Thymus (tissue), 11 donors: ENCODE measurements at regions not wholly inside any gene's neighbourhood (a gene's known extent, or its start where the extent isn't known, plus 50 kb on each side); places are given as distances from the start of the nearest gene placed in this dataset.

Experiments used
- DNase-seq, 9 donors: peaks; one replicate each; pipeline ENCODE4 v3.0.0-alpha.2; 2013; ENCODE audit warnings: low spot score in 9 of 9, low read depth in 6 of 9, missing footprints in 1 of 9
- H3K27ac ChIP-seq, 2 donors: one replicate each; pipeline ENCODE4 v1.5.1; 2013; ENCODE audit warnings: control low read depth in 1 of 2, low read depth in 1 of 2, low read length in 1 of 2, mild to moderate bottlenecking in 1 of 2, moderate library complexity in 1 of 2
- H3K27me3 ChIP-seq, 2 donors: one replicate each; pipeline ENCODE4 v1.5.1; 2013; ENCODE audit warnings: low read length in 1 of 2; ENCODE audit not compliant: control insufficient read depth in 2 of 2, insufficient read depth in 1 of 2
- H3K36me3 ChIP-seq, 2 donors: one replicate each; pipeline ENCODE4 v1.5.1; 2013; ENCODE audit warnings: low read length in 1 of 2, mild to moderate bottlenecking in 1 of 2, moderate library complexity in 1 of 2; ENCODE audit not compliant: control insufficient read depth in 2 of 2, insufficient read depth in 2 of 2
- H3K4me1 ChIP-seq, 2 donors: one replicate each; pipeline ENCODE4 v1.5.1; 2013; ENCODE audit warnings: low read length in 2 of 2; ENCODE audit not compliant: control insufficient read depth in 2 of 2, insufficient read depth in 2 of 2
- H3K4me3 ChIP-seq, 2 donors: one replicate each; pipeline ENCODE4 v1.5.1; 2013; ENCODE audit warnings: low read length in 2 of 2, control low read depth in 1 of 2, mild to moderate bottlenecking in 1 of 2
- H3K9me3 ChIP-seq, 2 donors: one replicate each; pipeline ENCODE4 v1.5.1; 2013; ENCODE audit warnings: low read length in 1 of 2, mild to moderate bottlenecking in 1 of 2; ENCODE audit not compliant: control insufficient read depth in 2 of 2, insufficient read depth in 1 of 2
- WGBS: extraction: QIAGEN DNeasy Blood & Tissue Kit; methylation state at CpG from one replicate; pipeline ENCODE4 v1.1.7; 2013; 5-methylcytosine and 5-hydroxymethylcytosine counted together
- donor health status: healthy.

DNA sequence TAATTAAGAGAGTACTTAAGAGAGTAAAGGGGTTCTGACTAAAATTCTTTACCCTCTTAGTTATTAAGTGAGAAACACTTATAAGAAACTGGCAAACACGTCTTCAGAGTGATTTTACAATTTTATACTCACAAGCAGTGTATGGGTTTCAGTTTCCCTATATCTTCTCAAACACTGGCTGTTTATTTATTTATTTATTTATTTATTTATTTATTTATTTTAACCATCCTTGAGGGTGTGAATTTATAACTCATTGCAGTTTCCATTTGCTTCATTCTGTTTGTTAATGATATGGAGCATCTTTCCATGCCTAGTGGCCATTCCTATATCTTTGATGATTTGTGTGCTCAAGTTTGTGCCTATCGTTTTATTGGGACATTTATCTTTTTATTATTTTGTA is 68.0 kb upstream of the SGCD start:
- no peaks in the 10 kb centered on the region for H3K9me3 ChIP-seq
- no peak for DNase-seq
- H3K27me3 ChIP-seq: no peaks in the 10 kb centered on the region
- 87% methylated on average over 2 of the region's 2 CpGs for WGBS
- H3K27ac ChIP-seq: no peak overlapping the region
- no peaks in the 10 kb centered on the region for H3K4me1 ChIP-seq
- no peaks in the 10 kb centered on the region for H3K36me3 ChIP-seq
- no peak overlapping the region for H3K4me3 ChIP-seq

DNA sequence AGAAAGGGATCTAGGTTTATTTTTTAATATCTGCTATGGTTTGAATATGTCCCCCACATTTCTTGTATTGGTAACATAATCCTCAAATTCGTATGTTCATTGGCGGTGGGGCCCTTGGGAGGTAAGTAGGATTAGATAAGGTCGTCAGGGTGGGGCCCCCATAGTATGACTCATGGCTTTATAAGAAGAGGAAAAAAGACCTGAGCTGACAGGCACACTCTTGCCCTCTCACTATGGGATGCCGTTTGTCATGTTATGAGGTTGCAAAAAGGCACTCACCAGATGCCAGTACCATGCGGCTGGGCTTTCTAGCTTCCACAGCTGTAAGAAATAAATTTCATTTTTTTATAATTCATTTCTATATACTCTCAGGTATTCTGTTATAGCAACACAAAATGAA is 67.3 kb upstream of the SGCD start:
- Histone ChIP-seq H3K4me1 (no peaks in the 10 kb centered on the region), H3K9me3 (no peaks in the 10 kb centered on the region), H3K36me3 (no peaks in the 10 kb centered on the region), H3K4me3 (no peak overlapping the region), H3K27me3 (no peaks in the 10 kb centered on the region), H3K27ac (no peak overlapping the region)
- no peak for DNase-seq
- WGBS: 72% methylated on average over 5 of the region's 5 CpGs

DNA sequence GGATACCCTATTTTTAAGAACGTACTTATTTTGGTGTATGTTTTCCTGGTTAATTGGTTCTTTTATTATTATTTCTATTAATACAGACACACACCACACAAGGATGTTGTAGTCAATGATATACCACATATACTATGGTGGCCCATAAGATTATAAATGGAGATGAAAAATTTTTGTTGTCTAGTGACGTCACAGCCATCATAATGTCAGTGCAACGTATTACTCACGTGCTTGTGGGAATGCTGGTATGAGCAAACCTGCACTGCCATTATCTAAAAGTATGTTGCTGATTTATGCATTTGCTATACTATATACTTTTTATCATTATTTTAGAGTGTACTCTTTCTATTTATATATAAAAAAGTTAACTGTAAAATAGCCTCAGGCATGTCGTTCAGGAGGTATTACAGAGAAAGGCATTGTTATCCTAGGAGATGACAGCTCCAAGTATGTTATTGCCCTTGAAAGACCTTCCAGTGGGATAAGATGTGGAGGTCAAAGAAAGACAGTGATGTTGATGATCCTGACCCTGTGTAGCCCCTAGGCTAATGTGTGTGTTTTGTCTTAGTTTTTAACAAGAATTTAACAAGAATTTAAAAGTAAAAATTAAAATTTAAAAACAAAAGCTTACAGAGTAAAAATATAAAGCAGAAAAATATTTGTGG is 65.6 kb upstream of the SGCD start:
- Histone ChIP-seq H3K4me3 (no peak overlapping the region), H3K9me3 (no peaks in the 10 kb centered on the region), H3K27ac (no peak overlapping the region), H3K4me1 (no peaks in the 10 kb centered on the region), H3K36me3 (no peaks in the 10 kb centered on the region), H3K27me3 (no peaks in the 10 kb centered on the region)
- WGBS: 83% methylated on average over 5 of the region's 5 CpGs
- DNase-seq: no peak

DNA sequence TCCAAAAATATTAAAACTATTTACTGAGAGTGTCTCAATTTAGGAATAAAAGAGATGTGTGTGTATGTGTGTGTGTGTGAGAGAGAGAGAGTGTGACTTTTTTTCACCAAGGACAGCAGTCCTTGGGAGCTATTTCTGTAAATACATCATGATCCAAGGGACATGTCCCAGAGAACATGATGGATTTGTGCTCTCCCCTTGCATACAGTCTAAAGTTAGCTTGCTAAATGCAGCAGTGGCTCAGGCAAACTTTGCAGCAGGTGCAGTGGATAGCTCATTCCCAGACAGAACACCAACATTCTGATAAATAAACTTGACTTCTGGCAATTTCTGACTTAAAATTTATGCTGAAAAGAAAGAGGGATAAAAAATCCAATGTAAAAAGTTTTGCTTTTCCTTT is 55.4 kb upstream of the SGCD start:
- DNase-seq: no peak
- no peak overlapping the region for H3K27ac ChIP-seq
- H3K4me1 ChIP-seq: no peaks in the 10 kb centered on the region
- H3K9me3 ChIP-seq: no peaks in the 10 kb centered on the region
- H3K4me3 ChIP-seq: no peak overlapping the region
- no peaks in the 10 kb centered on the region for H3K27me3 ChIP-seq
- H3K36me3 ChIP-seq: no peaks in the 10 kb centered on the region

DNA sequence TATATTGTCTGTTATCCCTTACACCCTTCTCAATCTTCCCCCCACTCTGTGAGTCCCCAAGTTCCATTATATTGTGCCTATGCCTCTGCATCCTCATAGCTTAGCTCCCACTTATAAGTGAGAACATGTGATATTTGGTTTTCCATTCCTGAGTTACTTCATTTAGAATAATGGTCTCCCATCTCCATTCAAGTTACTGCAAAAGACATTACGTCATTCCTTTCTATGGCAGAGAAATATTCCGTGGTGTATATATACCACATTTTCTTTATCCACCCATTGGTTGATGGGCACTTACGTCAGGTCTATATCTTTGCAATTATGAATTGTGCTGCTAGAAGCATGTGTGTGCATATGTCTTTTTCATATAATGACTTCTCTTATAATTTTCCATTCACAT is 54.8 kb upstream of the SGCD start:
- 99% methylated on average over 3 of the region's 3 CpGs for WGBS
- no peak overlapping the region for H3K4me3 ChIP-seq
- H3K4me1 ChIP-seq: no peaks in the 10 kb centered on the region
- H3K9me3 ChIP-seq: no peaks in the 10 kb centered on the region
- H3K27me3 ChIP-seq: no peaks in the 10 kb centered on the region
- H3K27ac ChIP-seq: no peak overlapping the region
- H3K36me3 ChIP-seq: no peaks in the 10 kb centered on the region
- no peak for DNase-seq

DNA sequence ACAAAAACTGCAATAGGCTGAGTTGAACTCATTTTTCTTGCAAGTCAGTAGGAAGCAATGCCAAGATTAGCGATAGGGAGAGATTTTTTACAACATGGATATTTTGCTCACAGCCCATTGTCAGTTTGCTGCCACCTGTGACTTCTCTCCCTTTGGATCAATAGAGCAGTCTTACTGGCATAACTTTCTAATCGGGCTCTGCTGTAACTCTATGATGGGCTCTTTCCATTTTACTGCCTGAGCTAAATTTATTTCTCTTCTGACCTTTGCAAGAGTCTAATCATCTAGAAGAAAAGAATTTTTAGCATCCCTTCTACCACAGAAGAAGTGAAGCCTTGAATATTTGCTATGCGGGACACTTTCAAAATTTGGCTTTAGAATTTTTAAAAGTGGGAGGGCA is 53.6 kb upstream of the SGCD start:
- Histone ChIP-seq H3K27ac (no peak overlapping the region), H3K4me3 (no peak overlapping the region), H3K9me3 (no peaks in the 10 kb centered on the region), H3K36me3 (no peaks in the 10 kb centered on the region), H3K4me1 (no peaks in the 10 kb centered on the region), H3K27me3 (no peaks in the 10 kb centered on the region)
- 83% methylated on average over 3 of the region's 3 CpGs for WGBS
- no peak for DNase-seq

DNA sequence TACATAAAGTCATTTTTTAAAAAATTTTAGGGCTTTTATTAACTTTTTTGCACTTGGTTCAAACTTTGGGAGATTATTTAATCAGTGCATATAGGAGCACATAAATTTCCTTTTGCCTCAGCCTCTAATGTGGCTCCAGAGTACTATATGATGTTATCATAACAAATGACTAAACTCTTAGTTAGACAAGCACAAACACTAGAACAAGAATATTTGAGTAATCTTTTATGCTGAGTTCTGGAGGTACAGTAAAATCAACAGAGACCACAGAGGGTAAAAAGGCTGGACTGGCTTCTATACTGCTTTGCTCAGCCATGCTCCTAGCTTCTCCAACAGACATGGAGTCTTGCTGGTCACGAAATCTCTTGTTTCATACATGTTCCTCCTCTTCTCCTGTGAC is 52.5 kb upstream of the SGCD start:
- Histone ChIP-seq H3K4me1 (no peaks in the 10 kb centered on the region), H3K9me3 (no peaks in the 10 kb centered on the region), H3K4me3 (no peak overlapping the region), H3K27me3 (no peaks in the 10 kb centered on the region), H3K27ac (no peak overlapping the region), H3K36me3 (no peaks in the 10 kb centered on the region)
- DNase-seq: no peak
- WGBS: 65% methylated on average over 1 of the region's 1 CpG
